ENCODE measurements at regions not wholly inside any gene's neighbourhood (a gene's known extent, or its start where the extent isn't known, plus 50 kb on each side); places are given as distances from the start of the nearest gene placed in this dataset.

DNA sequence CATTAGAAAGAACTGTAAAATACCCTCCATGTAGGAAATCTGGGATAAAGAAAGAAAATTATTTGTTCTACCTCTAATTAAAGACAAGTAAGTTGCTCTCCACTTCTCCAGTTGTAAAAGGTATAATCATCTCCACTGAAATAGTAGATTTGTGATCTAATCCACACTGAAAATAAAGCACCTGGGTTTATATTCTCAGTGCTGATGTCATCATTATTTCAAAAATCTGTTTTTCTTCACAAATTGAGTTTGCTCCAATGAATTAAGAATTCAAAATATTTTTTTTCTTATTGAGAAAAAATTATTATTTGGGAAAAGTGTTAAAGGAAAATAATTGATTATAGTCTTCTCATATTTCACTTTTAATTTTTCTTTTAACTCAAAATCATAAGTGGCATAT is 869.2 kb downstream of the SLC16A7 start:
- Histone ChIP-seq H2AFZ (ENCODE audit: low read length) (no peak overlapping the region), H4K20me1 (ENCODE audit: insufficient read depth, low read length, poor library complexity, severe bottlenecking) (no peaks in the 10 kb centered on the region), H3K79me2 (ENCODE audit: insufficient read depth, low read length) (no peaks in the 10 kb centered on the region), H3K9me2 (replicated peaks; ENCODE audit: low read depth, low read length) (no peaks in the 10 kb centered on the region), H3K9me3 (ENCODE audit: insufficient read depth, low read depth, low read length) (no peaks in the 10 kb centered on the region), H3K4me2 (ENCODE audit: low read depth, low read length, poor library complexity, severe bottlenecking) (no peak overlapping the region), H3K9ac (ENCODE audit: low read depth, low read length, poor library complexity, severe bottlenecking) (no peak overlapping the region), H3K27me3 (ENCODE audit: insufficient read depth, low read length, poor library complexity, severe bottlenecking) (no peaks in the 10 kb centered on the region), H3K4me1 (ENCODE audit: insufficient read depth, low read length, poor library complexity, severe bottlenecking) (no peaks in the 10 kb centered on the region), H3F3A (ENCODE audit: low read depth) (no peaks in the 10 kb centered on the region), H3K4me3 (ENCODE audit: low read length, poor library complexity, severe bottlenecking) (no peak overlapping the region), H3K36me3 (ENCODE audit: insufficient read depth, low read length) (no peaks in the 10 kb centered on the region)
- TF ChIP-seq, protein P1, sequence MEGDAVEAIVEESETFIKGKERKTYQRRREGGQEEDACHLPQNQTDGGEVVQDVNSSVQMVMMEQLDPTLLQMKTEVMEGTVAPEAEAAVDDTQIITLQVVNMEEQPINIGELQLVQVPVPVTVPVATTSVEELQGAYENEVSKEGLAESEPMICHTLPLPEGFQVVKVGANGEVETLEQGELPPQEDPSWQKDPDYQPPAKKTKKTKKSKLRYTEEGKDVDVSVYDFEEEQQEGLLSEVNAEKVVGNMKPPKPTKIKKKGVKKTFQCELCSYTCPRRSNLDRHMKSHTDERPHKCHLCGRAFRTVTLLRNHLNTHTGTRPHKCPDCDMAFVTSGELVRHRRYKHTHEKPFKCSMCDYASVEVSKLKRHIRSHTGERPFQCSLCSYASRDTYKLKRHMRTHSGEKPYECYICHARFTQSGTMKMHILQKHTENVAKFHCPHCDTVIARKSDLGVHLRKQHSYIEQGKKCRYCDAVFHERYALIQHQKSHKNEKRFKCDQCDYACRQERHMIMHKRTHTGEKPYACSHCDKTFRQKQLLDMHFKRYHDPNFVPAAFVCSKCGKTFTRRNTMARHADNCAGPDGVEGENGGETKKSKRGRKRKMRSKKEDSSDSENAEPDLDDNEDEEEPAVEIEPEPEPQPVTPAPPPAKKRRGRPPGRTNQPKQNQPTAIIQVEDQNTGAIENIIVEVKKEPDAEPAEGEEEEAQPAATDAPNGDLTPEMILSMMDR (conservative IDR thresholded peaks at IDR 0.05; ENCODE audit: low read length) = no peak
- TF ChIP-seq EZH2phosphoT487 (IDR thresholded peaks at IDR 0.05; ENCODE audit: borderline replicate concordance) = no peak

DNA sequence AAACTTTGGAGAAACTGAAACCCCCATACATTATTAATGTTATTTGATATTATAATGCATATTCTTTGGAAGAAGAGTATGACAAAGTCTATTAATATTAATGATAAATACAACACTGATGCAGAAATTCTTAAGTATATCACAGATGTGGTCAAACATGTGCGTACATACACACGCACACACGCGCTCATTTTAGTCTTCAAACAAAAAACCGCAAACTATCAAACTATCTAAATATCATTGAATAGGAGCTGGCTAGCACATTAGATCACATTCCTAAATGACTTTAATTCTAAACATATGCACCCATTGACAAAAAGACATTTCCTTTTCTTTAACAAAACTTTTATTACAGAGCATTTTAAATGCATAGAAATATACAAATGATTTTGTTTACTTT is 872.7 kb downstream of the SLC16A7 start:
- no peaks in the 10 kb centered on the region for H3K79me2 ChIP-seq (ENCODE audit: insufficient read depth, low read length)
- no peaks in the 10 kb centered on the region for H3K4me1 ChIP-seq (ENCODE audit: insufficient read depth, low read length, poor library complexity, severe bottlenecking)
- H3K4me3 ChIP-seq (ENCODE audit: low read length, poor library complexity, severe bottlenecking) = no peak overlapping the region
- no peaks in the 10 kb centered on the region for H3K27me3 ChIP-seq (ENCODE audit: insufficient read depth, low read length, poor library complexity, severe bottlenecking)
- H3F3A ChIP-seq (ENCODE audit: low read depth) = no peaks in the 10 kb centered on the region
- H3K9ac ChIP-seq (ENCODE audit: low read depth, low read length, poor library complexity, severe bottlenecking) = no peak overlapping the region
- TF ChIP-seq, protein P1 (conservative IDR thresholded peaks at IDR 0.05; ENCODE audit: low read length) = no peak
- TF ChIP-seq EZH2phosphoT487 (IDR thresholded peaks at IDR 0.05; ENCODE audit: borderline replicate concordance) = no peak
- H4K20me1 ChIP-seq (ENCODE audit: insufficient read depth, low read length, poor library complexity, severe bottlenecking) = no peaks in the 10 kb centered on the region
- no peaks in the 10 kb centered on the region for H3K36me3 ChIP-seq (ENCODE audit: insufficient read depth, low read length)
- no peaks in the 10 kb centered on the region for H3K9me2 ChIP-seq (replicated peaks; ENCODE audit: low read depth, low read length)
- H3K9me3 ChIP-seq (ENCODE audit: insufficient read depth, low read depth, low read length) = no peaks in the 10 kb centered on the region
- no peak overlapping the region for H3K4me2 ChIP-seq (ENCODE audit: low read depth, low read length, poor library complexity, severe bottlenecking)
- no peak overlapping the region for H2AFZ ChIP-seq (ENCODE audit: low read length)

DNA sequence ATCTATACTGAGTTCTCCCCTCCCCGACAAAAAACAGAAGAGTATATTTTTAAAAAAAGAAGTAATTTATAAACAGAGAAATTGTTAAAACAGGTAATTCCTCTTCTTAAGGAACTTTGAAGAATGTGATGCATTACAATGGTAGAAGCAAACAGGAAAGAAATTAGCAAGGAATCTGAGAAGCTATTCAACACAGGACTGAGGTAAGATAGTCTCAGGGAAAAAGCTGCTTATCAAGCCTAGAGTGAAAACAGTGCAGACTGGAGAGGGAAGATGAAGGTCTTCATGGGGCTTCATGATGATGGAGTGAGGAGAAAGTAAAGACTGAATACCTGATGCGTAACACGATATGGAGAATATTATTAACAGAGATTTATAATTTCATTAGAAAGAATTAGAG is 880.0 kb downstream of the SLC16A7 start:
- Histone ChIP-seq H3K4me1 (ENCODE audit: insufficient read depth, low read length, poor library complexity, severe bottlenecking) (no peaks in the 10 kb centered on the region), H3K9me3 (ENCODE audit: insufficient read depth, low read depth, low read length) (no peaks in the 10 kb centered on the region), H4K20me1 (ENCODE audit: insufficient read depth, low read length, poor library complexity, severe bottlenecking) (no peaks in the 10 kb centered on the region), H3K79me2 (ENCODE audit: insufficient read depth, low read length) (no peaks in the 10 kb centered on the region), H3K36me3 (ENCODE audit: insufficient read depth, low read length) (no peaks in the 10 kb centered on the region), H3K9ac (ENCODE audit: low read depth, low read length, poor library complexity, severe bottlenecking) (no peak overlapping the region), H3K27me3 (ENCODE audit: insufficient read depth, low read length, poor library complexity, severe bottlenecking) (no peaks in the 10 kb centered on the region), H3F3A (ENCODE audit: low read depth) (no peaks in the 10 kb centered on the region), H3K4me2 (ENCODE audit: low read depth, low read length, poor library complexity, severe bottlenecking) (no peak overlapping the region), H3K4me3 (ENCODE audit: low read length, poor library complexity, severe bottlenecking) (no peak overlapping the region), H2AFZ (ENCODE audit: low read length) (no peak overlapping the region), H3K9me2 (replicated peaks; ENCODE audit: low read depth, low read length) (no peaks in the 10 kb centered on the region)
- TF ChIP-seq EZH2phosphoT487 (IDR thresholded peaks at IDR 0.05; ENCODE audit: borderline replicate concordance) = no peak
- TF ChIP-seq, protein P1 (conservative IDR thresholded peaks at IDR 0.05; ENCODE audit: low read length) = no peak

Data from Loucy (cell line).